Psoas muscle (tissue), 7 donors: ENCODE measurements at regions not wholly inside any gene's neighbourhood (a gene's known extent, or its start where the extent isn't known, plus 50 kb on each side); places are given as distances from the start of the nearest gene placed in this dataset.

ENCODE experiments used
- ATAC-seq, 4 donors: fragments of 200-7000 bp; cut with Tn5 transposase; one replicate each; pipeline ENCODE4 v1.9.1; 2020; ENCODE audit warnings: moderate library complexity in 3 of 4, mild to moderate bottlenecking in 2 of 4
- DNase-seq, 2 donors: peaks; one replicate each; pipeline ENCODE4 v3.0.0-alpha.2; 2020
- H3K27ac ChIP-seq: fragments of 200-600 bp; one replicate; pipeline ENCODE4 v1.8.0; 2022
- H3K27me3 ChIP-seq, 3 donors: fragments of 200-600 bp in 1 of 3; one replicate each; pipeline versions ENCODE4 v1.6.1 to v1.8.0; 2013 to 2022; ENCODE audit warnings: low read length in 2 of 3, mild to moderate bottlenecking in 2 of 3, moderate library complexity in 1 of 3; ENCODE audit not compliant: insufficient read depth in 3 of 3
- H3K36me3 ChIP-seq, 2 donors: fragments of 200-600 bp in 1 of 2; one replicate each; pipeline versions ENCODE4 v1.6.1 to v1.8.0; 2013 to 2022; ENCODE audit warnings: low read depth in 1 of 2, mild to moderate bottlenecking in 1 of 2, moderate library complexity in 1 of 2; ENCODE audit not compliant: insufficient read depth in 1 of 2
- H3K4me1 ChIP-seq: fragments of 200-600 bp; one replicate; pipeline ENCODE4 v1.8.0; 2022
- H3K4me3 ChIP-seq: fragments of 200-600 bp; one replicate; pipeline ENCODE4 v1.8.0; 2022; ENCODE audit warnings: mild to moderate bottlenecking
- H3K9me3 ChIP-seq: fragments of 200-600 bp; one replicate; pipeline ENCODE4 v1.8.0; 2022
- WGBS, 3 donors: extraction: QIAGEN DNeasy Blood & Tissue Kit; methylation state at CpG; one replicate each; pipeline versions ENCODE4 v1.1.6 to v1.1.7; 2013; 5-methylcytosine and 5-hydroxymethylcytosine counted together
- intact Hi-C, 2 donors: fragments of 100-400 bp; cut with DNase I; formaldehyde crosslinking; loops; one replicate each; pipeline versions ENCODE4 v1.11.0 to v1.14.2; 2022
- TF ChIP-seq, protein P1 (sequence below): fragments of 200-600 bp; IDR thresholded peaks from one replicate; pipeline ENCODE4 v1.8.0; 2022; ENCODE audit warnings: antibody characterized with exemption
- donor health status: healthy with polysubstance abuse.
- donor health status: DM: no; HTN: no; CAD: no; lungs with moderate emphysema.
- donor health status: Bipolar disorder and iron deficiency.
- donor health status: healthy.
- donor health status: DM: yes; HTN: yes; CAD: no.
- donor health status: DM: no; HTN: no; CAD: no.
- donor health status: DM: yes; HTN: yes; CAD: no.

DNA sequence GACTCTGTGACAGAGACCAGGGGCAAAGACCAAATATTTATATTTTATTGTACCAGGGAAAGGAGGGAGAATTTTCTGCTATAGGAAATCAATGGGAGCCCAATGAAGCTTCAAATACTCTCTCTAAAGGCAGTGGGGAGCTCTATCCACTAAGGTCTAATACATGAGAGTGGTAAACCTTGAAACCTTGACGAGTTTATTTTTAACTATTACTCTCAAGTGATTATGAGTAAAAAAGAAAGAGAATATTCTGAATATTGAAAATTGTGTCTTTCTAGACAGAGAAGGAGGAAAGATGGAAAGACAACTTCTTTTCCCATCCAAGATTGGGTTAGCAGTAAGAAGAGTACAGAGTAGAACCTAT is 1722.1 kb upstream of the SEL1L start:
- TF ChIP-seq, protein P1, sequence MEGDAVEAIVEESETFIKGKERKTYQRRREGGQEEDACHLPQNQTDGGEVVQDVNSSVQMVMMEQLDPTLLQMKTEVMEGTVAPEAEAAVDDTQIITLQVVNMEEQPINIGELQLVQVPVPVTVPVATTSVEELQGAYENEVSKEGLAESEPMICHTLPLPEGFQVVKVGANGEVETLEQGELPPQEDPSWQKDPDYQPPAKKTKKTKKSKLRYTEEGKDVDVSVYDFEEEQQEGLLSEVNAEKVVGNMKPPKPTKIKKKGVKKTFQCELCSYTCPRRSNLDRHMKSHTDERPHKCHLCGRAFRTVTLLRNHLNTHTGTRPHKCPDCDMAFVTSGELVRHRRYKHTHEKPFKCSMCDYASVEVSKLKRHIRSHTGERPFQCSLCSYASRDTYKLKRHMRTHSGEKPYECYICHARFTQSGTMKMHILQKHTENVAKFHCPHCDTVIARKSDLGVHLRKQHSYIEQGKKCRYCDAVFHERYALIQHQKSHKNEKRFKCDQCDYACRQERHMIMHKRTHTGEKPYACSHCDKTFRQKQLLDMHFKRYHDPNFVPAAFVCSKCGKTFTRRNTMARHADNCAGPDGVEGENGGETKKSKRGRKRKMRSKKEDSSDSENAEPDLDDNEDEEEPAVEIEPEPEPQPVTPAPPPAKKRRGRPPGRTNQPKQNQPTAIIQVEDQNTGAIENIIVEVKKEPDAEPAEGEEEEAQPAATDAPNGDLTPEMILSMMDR = no peak
- no peak overlapping the region for H3K27ac ChIP-seq
- DNase-seq (no peak), ATAC-seq (no peak)
- 77 to 89% (median 84%) methylated on average over 1 of the region's 1 CpG for WGBS, 3 donors
- H3K36me3 ChIP-seq = no peaks in the 10 kb centered on the region
- no peaks in the 10 kb centered on the region for H3K9me3 ChIP-seq
- no peak overlapping the region for H3K4me3 ChIP-seq
- no peaks in the 10 kb centered on the region for H3K27me3 ChIP-seq
- intact Hi-C loops = no loop called here
- H3K4me1 ChIP-seq = no peaks in the 10 kb centered on the region

DNA sequence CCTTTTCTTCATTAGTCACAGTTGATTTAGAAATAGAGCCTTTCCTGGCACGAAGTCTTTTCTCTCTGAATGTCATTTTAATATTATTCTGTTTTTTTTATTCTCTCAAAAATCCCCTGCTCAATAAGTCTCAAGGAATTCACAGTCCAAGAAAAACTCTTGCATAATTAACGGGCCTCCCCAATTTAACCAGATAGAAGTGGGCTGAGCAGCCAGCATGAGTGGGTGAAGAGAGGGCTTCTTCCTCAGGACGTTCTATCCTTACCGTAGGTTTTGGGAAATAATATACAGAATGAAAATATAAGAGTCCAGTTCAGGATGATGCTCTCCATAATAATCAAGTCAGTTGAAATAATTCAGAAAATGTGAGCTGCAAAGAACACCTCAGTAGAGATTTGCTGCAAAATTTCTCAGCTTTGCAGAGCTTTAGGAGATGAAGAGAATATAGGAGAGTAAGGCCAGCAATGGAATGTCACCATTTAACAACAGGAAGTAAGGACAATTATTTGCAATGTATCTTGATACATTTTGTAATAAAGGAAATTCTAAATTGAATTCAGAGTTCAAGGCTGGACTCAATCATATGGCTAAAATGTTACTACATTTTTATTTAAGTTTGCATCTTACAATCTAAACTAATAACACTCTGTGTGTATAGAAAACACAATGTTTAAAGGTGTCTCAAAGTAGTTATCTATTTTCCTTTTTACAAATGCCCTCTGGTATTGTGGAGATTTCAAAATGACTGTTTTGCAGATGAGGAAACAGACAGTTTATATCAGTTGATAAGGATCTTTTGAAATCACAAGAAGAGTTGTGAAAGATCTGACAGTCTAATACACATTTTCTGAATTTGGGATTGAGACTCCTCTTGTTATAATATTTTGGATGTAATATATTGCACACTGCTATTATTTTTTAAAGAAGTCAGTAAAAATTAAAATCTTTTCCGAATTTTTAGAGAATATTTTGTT is 1724.1 kb upstream of the SEL1L start:
- TF ChIP-seq, protein P1 = no peak
- no peak overlapping the region for H3K4me3 ChIP-seq

DNA sequence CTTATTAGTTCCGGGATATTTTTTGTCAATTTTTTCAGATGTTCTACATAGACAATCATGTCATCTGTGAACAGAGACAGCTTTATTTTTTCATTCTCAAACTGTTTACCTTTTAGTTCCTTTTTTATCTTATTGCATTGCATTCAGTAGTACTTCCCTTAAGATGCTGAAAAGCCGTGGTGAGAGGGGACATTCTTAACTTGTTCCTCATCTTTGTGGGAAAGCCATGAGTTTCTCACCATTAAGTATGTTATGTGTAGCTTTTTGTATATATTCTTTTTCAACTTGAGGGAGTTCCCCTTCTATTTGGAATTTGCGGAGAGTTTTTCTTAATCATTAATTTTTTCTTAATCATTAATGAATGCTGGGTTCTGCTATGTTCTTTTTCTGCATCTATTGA is 1727.1 kb upstream of the SEL1L start:
- no peak overlapping the region for H3K27ac ChIP-seq
- H3K4me3 ChIP-seq = no peak overlapping the region
- no peaks in the 10 kb centered on the region for H3K4me1 ChIP-seq
- 91 to 93% (median 93%) methylated on average over 3 of the region's 3 CpGs for WGBS, 3 donors
- ATAC-seq (no peak), DNase-seq (no peak)
- H3K9me3 ChIP-seq = no peaks in the 10 kb centered on the region
- TF ChIP-seq, protein P1 = no peak
- H3K36me3 ChIP-seq = no peaks in the 10 kb centered on the region
- H3K27me3 ChIP-seq = no peaks in the 10 kb centered on the region
- intact Hi-C loops = no loop called here

More for the DNA sequence above, 1724.1 kb upstream of the SEL1L start:
- no peaks in the 10 kb centered on the region for H3K4me1 ChIP-seq
- no peak for DNase-seq
- no peaks in the 10 kb centered on the region for H3K9me3 ChIP-seq
- ATAC-seq = no peak
- H3K27me3 ChIP-seq = no peaks in the 10 kb centered on the region
- H3K27ac ChIP-seq = no peak overlapping the region
- WGBS, 3 donors = 62 to 69% (median 65%) methylated on average over 5 of the region's 5 CpGs
- no peaks in the 10 kb centered on the region for H3K36me3 ChIP-seq
- intact Hi-C loops = no loop called here

DNA sequence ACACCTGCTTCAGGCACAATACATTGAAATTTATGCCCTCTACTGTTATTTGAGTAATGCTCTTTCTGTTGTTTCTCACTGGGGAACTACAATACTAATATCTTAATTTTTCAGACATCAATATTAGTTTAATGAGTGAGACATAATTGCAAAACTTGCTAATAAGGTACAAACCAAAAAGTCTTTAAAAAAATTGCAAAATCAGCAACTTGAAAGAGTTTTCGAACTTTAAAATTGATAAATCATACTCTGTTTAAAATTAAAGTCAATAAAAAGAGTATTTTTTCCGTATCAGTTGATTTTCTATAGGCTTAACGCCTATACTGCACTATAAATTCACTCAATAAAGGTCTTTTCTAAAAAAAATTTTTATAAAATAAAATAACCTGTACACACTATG is 1735.9 kb upstream of the SEL1L start:
- no peak overlapping the region for H3K4me3 ChIP-seq
- TF ChIP-seq, protein P1 = no peak
- WGBS, 3 donors = 86 to 91% (median 87%) methylated on average over 3 of the region's 3 CpGs
- DNase-seq (no peak), ATAC-seq (no peak)
- H3K36me3 ChIP-seq = no peaks in the 10 kb centered on the region
- no peak overlapping the region for H3K27ac ChIP-seq
- no peaks in the 10 kb centered on the region for H3K4me1 ChIP-seq
- H3K9me3 ChIP-seq = no peaks in the 10 kb centered on the region
- no peaks in the 10 kb centered on the region for H3K27me3 ChIP-seq
- intact Hi-C loops = no loop called here

DNA sequence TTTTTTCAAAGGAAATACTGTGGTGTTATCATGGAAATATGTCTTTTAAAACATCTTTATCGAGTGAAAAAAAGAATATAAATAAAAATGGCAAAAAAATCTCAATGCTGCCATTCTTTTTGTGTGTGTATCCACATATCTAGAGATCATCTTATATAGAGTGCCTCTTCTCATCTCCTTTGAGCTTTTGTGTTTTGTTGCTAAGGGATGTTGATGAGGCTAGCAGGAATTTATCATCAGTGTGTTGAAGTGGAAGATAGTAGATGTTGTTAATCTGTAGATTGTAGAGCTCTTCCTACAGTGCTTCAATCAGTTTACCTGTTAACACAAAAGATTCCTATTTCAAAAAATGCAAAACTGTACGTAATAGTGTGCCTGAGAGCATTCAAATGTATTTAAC is 1738.0 kb upstream of the SEL1L start:
- Histone ChIP-seq H3K27me3 (no peaks in the 10 kb centered on the region), H3K9me3 (no peaks in the 10 kb centered on the region), H3K4me1 (no peaks in the 10 kb centered on the region), H3K4me3 (no peak overlapping the region), H3K36me3 (no peaks in the 10 kb centered on the region), H3K27ac (no peak overlapping the region)
- TF ChIP-seq, protein P1 = no peak
- intact Hi-C loops = no loop called here
- DNase-seq (no peak), ATAC-seq (no peak)
- WGBS, 3 donors = 72 to 73% (median 72%) methylated on average over 2 of the region's 2 CpGs
